ENCODE measurements at regions not wholly inside any gene's neighbourhood (a gene's known extent, or its start where the extent isn't known, plus 50 kb on each side); places are given as distances from the start of the nearest gene placed in this dataset.
"Not testable (repeated sequence)": the region's sequence is repeated elsewhere in the genome, so short reads cannot be mapped to it uniquely, and the experiment has no call there.

GRCh38 chr6:69570106-69570505 lies 226.7 kb downstream of the LMBRD1 start:
- no peak for TF ChIP-seq CTCF (IDR thresholded peaks at IDR 0.05; ENCODE audit: low read depth, low read length)
- DNase-seq (ENCODE audit: low read depth, low spot score) = no peak
- no peaks in the 10 kb centered on the region; the same call in 1 of the 2 replicates for H3K9me3 ChIP-seq (ENCODE audit: control insufficient read depth, insufficient read depth, low read length)
- ChIA-PET POLR2A (no interaction called here), CTCF (no interaction called here)
- H3K27me3 ChIP-seq (ENCODE audit: control insufficient read depth, insufficient read depth, low read length) = no peaks in the 10 kb centered on the region
- no peak overlapping the region for H3K4me3 ChIP-seq (ENCODE audit: low read depth, low read length)
- no peak overlapping the region for H3K27ac ChIP-seq (ENCODE audit: low read depth, low read length)

- POLR2A ChIA-PET; H3K4me3 ChIP-seq (ENCODE audit: low read depth, low read length); H3K27me3 ChIP-seq (ENCODE audit: control insufficient read depth, insufficient read depth, low read length); CTCF ChIA-PET; DNase-seq (ENCODE audit: low read depth, low spot score); H3K9me3 ChIP-seq (ENCODE audit: control insufficient read depth, insufficient read depth, low read length); H3K27ac ChIP-seq (ENCODE audit: low read depth, low read length): not testable (repeated sequence)
These were observed 236.2 kb downstream of the LMBRD1 start for GRCh38 chr6:69560597-69560996.

GRCh38 chr6:69555088-69555638 lies 241.6 kb downstream of the LMBRD1 start:
- ChIA-PET CTCF (no interaction called here), POLR2A (no interaction called here)
- H3K27ac ChIP-seq (ENCODE audit: low read depth, low read length) = no peak overlapping the region
- 0 out of 2 replicates have a peak, but pooled peaks cover 1% of the 10 kb centered on the region for H3K9me3 ChIP-seq (ENCODE audit: control insufficient read depth, insufficient read depth, low read length)
- no peak for DNase-seq (ENCODE audit: low read depth, low spot score)
- no peaks in the 10 kb centered on the region for H3K27me3 ChIP-seq (ENCODE audit: control insufficient read depth, insufficient read depth, low read length)
- TF ChIP-seq CTCF (IDR thresholded peaks at IDR 0.05; ENCODE audit: low read depth, low read length) = no peak
- no peak overlapping the region for H3K4me3 ChIP-seq (ENCODE audit: low read depth, low read length)

DNA sequence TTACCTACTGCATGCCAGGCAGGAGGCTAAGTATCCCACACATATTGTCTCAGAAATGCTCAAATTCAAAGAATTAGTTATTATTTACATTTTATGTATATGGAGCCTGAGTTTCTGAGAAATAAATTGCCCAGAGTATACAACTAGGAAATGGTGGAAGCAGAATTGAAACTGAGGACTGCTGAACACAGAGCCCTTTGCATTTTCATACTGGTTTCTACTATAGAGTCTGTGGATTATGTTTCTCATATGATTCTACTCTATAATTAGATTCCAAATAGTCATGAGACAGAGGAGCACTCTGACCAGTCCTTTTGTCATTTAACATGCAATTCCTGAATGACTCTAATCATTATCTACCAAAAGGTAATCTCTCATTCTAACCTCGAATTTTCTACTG lies 254.3 kb downstream of the LMBRD1 start:
- Histone ChIP-seq H3K4me3 (ENCODE audit: low read depth, low read length) (no peak overlapping the region), H3K27me3 (ENCODE audit: control insufficient read depth, insufficient read depth, low read length) (no peaks in the 10 kb centered on the region), H3K9me3 (ENCODE audit: control insufficient read depth, insufficient read depth, low read length) (peaks cover 2% of the 10 kb centered on the region; the same call in 1 of the 2 replicates), H3K27ac (ENCODE audit: low read depth, low read length) (no peak overlapping the region)
- DNase-seq (ENCODE audit: low read depth, low spot score) = no peak
- no peak for TF ChIP-seq CTCF (IDR thresholded peaks at IDR 0.05; ENCODE audit: low read depth, low read length)
- ChIA-PET CTCF (no interaction called here), POLR2A (no interaction called here)

- Histone ChIP-seq H3K4me3 (ENCODE audit: low read depth, low read length) (no peak overlapping the region), H3K27ac (ENCODE audit: low read depth, low read length) (no peak overlapping the region), H3K27me3 (ENCODE audit: control insufficient read depth, insufficient read depth, low read length) (no peaks in the 10 kb centered on the region), H3K9me3 (ENCODE audit: control insufficient read depth, insufficient read depth, low read length) (no peaks in the 10 kb centered on the region; the same call in 1 of the 2 replicates)
- POLR2A ChIA-PET = no interaction called here
- no peak for DNase-seq (ENCODE audit: low read depth, low spot score)
- CTCF ChIA-PET = no interaction called here
- no peak for TF ChIP-seq CTCF (IDR thresholded peaks at IDR 0.05; ENCODE audit: low read depth, low read length)
These were observed 268.8 kb downstream of the LMBRD1 start for GRCh38 chr6:69527921-69528476.

DNA sequence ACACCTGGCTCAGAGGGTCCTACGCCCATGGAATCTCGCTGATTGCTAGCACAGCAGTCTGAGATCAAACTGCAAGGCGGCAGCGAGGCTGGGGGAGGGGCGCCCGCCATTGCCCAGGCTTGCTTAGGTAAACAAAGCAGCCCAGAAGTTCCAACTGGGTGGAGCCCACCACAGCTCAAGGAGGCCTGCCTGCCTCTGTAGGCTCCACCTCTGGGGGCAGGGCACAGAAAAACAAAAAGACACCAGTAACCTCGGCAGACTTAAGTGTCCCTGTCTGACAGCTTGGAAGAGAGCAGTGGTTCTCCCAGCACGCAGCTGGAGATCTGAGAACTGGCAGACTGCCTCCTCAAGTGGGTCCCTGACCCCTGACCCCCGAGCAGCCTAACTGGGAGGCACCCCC lies 281.3 kb downstream of the LMBRD1 start:
- H3K9me3 ChIP-seq (ENCODE audit: control insufficient read depth, insufficient read depth, low read length); H3K27me3 ChIP-seq (ENCODE audit: control insufficient read depth, insufficient read depth, low read length); H3K4me3 ChIP-seq (ENCODE audit: low read depth, low read length); DNase-seq (ENCODE audit: low read depth, low spot score); H3K27ac ChIP-seq (ENCODE audit: low read depth, low read length); CTCF ChIA-PET; POLR2A ChIA-PET: not testable (repeated sequence)
